GM04504 (cell line): ENCODE measurements at regions not wholly inside any gene's neighbourhood (a gene's known extent, or its start where the extent isn't known, plus 50 kb on each side); places are given as distances from the start of the nearest gene placed in this dataset.
A peak's percentile ranks its signal among the peaks of the same experiment; 100 is the strongest.

Experiments used
- DNase-seq: peaks from one replicate; pipeline ENCODE4 v3.0.0-alpha.2; 2012; ENCODE audit warnings: low read depth

DNA sequence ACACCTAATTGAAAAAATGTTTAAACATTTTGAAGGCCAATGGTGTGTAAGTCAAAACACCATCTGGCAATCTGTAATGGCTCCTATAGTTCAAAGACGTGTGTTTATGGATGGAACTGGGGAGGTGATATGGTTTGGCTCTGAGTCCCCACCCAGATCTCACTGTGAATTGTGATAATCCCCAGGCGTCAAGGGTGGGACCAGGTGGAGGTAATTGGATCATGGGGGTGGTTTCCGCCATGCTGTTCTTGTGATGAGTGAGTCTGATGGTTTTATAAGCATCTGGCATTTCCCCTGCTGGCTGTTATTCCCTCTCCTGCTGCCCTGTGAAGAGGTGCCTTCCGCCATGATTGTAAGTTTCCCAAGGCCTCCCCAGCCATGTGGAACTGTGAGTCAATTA lies 52.2 kb downstream of the ADRA2C start:
- no peak for DNase-seq

DNA sequence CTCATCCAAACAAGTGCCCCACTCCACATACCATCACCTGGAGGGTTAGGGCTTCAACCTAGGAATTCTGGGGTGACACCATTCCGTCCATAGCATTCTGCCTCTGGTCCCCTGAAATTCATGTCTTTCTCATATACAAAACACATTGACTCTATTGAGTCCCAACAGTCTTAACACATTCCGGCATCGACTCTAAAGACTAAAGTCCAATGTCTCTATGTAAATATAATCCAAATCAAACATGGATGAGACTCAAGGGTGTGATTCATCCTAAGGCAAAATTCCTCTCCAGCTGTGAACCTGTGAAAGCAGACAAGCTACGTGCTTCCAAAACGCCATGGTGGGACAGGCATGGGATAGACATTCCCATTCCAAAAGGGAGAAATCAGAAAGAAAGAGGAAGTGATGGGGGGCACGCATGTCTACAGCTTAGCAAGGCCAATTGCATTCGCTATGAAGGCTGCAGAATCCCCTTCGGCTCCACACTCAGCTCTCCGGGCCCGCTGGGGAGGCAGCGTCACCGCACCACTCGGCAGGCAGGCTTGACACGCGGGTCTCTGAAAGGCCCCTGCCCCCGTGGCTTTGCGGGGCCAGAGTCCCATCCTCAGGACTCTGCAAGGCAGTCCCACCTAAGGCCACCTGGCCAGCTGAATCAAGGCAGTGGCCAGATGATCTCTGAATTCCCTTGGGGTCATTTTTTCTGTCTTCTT lies 53.2 kb downstream of the ADRA2C start:
- no peak for DNase-seq

DNA sequence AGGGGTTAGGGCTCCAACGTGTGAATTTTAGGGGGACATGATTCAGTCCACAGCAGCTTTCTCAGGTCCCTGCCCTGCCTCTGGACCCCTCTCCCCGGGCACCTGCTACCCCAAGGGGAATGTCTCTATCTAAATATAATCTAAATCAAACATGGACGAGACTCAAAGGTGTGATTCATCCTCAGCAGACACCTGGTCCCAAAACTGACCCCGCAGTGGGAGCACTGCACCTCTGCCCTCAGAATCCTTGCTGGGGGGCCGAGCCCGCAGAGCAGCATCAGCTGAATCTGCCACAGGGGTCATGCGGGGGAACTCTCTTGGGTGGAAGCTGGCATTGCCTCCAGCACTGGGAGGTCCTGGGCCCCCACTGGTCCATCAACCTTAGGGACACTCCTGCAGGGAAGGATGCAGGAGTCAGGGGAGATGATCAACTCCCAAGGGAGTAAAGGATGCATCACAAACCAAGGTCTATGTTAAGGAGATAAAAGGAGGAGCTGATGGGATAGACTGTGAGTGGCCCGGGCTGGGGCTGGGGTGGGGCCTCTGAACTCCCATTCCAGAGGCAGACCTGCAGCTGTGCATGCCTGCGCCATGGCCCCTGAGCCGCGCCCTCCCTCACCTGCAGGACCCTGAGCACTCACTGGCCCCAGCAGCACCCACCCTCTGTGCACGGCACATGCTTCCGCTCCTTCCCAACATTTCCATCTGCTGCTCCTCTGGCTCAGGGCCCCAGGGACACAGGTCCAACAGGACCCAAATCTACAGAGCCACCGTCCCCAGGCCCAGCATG lies 54.0 kb downstream of the ADRA2C start:
- DNase-seq: no peak

DNA sequence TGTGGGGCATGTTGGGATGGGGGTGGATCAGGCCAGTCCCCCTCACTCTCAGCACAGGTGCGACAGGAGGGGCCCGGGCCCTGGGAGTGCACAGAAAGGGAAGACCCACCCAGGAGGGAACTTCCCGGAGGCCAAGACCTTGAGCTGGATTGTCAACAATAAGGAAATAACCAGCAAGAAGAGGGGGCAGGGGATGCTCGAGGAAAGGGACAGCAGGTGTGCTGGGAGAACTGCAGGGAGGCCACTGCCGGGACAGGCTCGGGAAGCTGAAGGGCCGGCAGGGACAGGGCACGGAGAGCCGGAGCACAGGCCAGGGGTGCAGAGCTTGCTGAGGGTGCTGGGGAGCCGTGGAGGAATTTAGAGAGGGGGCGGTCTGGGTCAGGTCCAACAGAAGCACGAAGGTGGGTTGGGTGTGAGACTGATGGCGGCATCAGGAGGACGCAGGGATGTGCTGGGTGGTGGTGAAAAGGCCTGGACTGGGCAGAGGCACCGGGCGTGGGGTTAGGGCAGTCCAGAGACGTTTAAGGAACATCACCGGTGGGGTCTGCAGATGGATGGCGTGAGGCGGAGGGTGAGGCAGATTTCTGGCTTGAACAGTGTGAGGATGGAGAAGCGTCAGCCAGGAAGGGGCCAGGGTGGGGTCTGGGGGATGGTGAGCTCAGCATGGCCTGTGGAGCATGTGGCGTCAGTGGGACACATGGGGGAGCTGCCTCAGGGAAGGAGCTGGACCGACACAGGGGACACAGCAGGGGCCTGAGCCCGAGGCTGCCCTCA lies 54.8 kb downstream of the ADRA2C start:
- no peak for DNase-seq

DNA sequence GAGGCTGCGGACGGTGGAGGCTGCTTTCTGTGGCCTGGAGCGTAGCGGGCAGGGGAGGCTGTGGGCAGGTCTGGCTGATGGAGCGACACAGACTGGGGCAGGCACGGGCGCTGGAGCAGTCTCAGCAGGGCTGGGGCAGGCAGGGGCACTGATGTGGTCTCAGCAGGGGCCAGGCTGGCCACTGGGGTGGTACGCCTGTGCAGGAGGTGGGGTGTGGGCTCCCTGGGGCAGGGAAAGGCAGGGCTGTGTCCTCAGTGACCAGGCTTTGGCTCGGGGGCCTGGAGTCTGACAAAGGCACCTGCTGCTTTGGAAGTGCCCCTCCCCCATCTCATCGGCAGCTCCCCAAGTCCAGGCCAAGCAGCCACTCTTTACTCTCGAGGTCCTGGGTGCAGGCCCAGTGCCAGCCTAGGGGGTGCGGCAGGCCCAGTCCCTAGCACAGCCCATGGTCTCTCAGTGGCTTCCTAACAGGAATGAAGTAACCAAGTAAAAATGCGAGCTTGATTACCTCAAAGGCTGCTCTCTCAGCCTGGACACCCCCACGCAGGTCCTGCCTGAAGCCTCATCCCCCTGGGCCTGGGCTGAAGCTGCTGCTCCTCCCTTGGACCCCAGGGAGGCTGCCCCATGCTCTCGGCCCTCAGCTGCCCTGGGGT lies 55.5 kb downstream of the ADRA2C start:
- no peak for DNase-seq

DNA sequence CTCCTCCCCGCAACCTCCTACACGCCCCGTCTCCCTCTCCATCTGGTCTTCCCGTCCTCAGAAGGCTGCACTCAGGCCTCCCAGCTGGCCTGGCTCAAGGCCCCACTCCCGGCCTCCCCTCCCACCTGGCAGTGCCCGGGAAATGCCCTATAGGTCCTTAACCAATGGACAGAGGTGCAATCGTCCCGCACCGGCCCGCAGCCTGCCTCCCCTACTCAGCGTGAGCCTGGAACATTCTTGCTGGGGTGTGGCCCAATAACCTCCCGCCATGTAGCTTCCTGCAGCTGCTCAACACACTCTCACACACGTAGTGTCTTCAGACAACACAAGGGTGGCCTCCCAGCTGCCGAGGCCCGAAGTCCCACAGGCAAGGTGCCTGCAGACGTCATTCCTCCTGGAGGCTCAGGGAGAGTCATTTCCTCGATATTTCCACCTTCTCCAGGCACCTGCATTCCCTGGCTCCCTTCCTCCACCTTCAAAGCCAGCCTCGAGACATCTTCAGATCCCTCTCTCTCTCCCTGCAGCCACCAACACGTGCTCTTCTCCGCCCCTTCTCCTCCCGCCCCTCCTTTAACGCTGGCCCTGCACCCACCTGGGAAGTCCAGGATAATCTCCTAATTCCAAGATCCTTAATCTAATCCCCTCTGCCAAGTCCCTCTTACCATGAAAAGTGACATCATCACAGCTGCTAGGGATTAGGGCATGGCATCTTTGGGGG lies 56.2 kb downstream of the ADRA2C start:
- DNase-seq: no peak

DNA sequence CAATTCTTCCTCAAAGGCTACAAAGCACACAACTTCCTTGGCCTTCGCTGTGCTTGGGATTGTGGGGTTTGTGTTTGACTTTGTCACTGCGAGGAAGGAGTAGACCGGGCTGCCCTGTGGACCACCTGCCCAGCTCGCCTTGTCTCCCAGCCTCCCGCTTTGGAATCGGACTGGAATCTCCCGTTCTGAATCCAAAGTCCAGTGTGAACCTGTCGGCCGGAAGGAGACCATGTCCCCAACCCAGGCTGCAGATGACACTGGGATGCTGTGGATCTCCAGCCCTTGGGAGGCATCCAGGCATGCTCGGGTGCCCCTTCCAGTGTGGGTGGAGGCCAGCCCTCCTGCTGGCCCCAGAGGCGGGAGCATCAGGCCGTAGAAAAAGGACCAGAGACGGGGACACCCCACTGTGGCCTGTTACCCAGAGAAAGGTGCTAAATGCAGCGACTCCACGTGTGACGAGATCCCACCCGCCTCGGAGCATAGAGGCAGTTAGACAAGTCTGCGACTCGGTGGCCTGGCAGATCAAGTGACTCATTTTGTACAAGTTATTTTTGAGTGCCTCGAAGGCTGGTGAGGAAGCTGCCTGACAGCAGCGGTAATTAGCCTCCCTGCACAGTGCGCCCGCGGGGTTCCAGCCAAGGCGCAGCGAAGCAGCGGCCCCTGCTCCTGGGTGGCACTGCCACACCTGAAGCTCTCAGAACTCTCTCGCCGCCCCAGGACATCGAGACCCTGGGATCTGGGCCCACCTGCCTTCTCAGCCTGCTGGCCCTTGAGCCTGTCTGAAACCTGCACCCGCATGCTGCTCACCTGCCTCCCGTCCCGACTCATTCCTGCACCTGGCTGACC lies 57.5 kb downstream of the ADRA2C start:
- DNase-seq: no peak

DNA sequence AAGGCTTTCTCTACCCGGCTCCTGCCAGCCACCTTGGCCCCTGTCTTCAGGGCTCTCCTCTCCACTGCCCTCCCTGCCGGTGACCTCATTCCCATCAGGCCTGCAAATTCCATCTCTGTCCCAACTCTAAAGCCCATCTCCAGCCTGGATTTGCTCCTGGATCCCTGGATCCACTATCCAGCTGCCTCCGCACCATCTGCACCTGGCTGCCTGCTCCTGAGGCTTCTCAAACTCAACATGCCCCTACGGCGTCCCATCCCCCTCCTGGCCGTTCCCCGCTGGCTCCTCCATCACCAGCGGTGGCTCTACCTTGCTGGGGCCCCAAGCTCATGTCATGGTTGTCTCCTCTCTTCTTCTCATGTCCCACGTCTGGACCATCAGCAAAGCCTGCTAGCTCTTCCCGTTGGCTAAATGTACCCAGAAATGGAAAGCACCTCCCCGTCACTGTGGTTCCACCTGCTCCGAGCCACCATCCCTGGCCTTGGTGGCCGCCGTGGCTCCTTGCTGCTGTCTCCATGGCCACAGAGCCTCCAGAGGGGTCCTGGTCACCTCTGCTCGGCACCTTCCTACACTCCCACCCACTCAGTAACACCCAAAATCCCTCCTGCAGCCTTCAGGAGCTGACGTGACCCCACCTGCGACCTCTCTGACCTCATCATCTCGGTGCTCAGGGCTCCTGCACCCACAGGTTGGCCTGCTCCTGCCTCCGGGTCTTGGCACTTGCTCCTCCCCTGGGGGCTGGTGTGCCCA lies 58.5 kb downstream of the ADRA2C start:
- no peak for DNase-seq

DNA sequence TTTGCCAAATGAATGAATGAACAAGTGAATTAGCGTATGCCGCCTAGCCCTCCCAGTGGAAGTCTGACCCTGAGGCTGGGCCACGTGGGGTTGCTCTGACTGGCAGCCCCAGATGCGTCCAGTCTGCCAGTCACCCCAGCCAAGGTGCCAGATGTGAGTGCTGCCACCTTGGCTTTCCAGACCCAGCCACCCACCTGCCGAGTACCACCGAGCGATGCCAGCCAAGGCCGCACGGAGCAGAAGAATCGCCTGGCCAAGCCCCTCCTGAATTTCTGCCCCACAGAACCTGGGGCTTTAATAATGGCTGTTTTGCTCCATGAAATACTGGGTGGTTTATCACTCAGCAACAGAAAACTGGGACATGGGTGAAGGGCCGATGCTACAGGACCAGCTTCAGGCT lies 59.3 kb downstream of the ADRA2C start:
- DNase-seq: no peak

DNA sequence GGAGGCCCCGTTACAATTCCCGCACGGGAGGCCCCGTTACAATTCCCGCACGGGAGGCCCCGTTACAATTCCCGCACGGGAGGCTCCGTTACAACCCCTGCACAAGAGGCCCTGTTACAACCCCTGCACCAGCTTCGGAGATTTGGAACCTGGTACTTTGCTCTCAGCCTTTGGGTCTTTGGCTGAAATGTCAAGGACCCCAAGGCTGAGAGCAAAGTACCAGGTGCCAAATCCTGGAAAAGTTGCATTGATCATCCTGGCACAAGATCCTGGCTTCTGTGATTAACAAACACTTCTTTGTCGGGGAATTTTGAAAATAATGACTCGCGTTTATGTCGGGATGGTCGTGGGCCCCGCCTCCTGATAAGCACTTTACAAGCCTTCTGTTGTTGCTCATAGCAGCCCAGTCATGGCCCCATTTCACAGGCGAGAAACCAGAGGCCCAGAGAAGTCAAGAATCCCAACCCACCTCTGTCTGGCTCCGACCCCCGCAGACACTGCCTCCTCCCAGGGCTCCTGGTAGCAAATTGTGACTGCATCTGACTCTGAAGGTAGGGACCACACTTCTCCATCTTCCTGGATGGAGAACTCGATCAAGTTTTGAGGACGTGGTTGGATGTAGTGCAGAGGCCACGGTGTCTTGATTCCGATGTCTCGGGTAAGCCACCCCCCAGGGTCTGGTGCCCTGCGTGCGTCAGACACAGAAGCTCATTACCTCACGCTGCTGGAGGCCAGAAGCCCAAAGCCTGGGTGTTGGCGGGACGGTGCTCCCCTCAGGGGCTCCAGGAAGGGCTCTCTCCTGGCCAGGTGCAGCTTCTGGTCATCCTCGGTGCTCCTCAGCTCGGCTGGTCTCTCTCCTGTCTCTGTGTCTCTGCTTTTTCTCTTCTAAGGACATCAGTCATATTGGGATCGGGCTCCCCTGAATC lies 60.3 kb downstream of the ADRA2C start:
- no peak for DNase-seq

DNA sequence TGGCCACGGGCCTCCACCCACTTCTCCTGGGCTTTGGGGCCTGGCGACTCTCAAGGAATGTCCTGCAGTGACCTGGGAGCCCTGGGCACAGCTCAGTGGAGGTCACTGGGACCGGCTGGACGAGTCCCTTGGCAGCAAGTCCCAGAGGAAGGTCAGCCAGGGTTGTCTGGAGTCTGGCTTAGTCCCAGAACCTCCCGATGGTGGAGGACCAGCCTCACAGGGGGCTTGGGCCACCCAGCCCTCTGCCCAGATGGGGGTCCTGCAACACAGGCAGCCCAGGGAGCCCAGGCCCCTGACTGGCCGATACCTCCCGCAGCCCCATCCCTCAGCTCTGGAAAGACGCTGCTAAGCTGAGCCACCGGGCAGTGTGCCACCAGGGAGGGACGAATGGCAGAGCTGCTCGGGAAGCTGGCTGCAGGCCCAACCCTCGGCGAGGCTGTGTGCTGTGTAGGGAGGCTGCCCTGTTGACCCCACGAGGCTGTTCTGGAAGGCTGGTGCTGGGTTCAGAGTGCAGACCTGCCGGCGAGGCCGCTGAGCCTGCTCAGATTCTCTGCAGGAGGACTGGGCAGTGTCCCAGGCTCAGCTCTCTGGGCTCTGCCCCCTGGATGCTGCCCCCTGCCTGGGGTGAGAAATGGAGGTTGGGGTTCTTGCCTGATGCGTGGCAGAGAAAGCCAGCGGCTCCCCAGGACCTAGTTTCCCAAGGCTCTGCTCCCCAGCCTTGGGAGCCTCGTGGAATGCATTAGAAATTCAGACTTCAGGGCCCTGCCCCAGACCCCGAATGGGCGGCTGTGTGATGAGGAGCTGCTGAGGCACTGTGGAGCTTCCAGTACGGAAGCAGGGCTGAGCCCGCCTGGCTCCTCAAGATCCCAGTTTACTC lies 61.7 kb downstream of the ADRA2C start:
- DNase-seq: peak; percentile 27

DNA sequence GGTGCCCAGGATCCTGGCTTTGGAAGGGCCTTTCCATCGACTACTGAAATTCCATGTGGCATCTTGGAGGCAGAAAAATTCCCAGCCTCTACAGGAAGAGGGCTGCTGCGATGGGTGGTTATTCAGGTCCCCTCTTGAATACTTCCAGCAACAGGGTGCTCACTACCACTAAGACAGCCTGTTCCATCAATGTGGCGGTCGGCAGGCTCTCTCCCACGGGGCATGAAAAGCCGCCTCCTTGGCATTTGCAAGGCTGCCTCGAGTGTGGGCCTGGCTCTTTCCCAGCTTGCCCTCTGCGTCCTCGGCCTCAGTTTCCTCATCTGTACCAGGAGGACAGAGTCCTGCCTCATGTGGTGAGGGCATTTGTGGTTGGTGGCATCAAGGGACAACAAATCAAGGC lies 62.4 kb downstream of the ADRA2C start:
- no peak for DNase-seq

DNA sequence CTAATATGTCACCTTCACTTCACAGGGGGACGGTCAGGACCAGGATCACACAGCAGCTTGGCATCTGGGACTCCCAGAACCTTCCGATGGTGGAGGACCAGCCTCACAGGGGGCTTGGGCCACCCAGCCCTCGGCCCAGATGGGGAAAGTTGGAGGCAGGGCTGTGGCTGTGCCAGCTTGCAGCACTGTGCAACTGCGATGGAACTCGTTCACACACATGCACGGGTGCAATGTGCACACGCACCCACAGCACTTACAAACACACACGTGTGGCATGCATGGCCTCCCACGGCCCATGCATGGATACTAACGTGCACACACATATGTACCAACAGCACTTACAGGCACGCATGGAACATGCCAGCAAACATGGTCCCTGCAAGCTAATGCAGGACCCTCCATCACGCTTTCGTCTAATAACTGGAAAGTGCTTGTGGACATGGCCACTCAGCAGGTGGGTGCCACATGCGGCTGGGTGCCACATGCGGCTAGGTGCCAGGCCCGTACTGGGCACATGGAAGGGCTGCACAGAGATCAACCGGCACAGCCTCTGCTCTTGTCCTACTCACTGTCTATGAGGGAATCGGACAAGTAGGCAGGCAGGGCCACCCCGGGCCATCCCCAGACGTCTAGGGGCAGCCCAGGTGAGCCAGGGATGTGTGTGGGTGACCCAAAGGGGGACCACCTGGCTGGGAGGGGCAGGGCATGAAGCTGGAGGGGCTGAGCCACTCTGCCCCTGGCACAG lies 63.2 kb downstream of the ADRA2C start:
- DNase-seq: no peak

DNA sequence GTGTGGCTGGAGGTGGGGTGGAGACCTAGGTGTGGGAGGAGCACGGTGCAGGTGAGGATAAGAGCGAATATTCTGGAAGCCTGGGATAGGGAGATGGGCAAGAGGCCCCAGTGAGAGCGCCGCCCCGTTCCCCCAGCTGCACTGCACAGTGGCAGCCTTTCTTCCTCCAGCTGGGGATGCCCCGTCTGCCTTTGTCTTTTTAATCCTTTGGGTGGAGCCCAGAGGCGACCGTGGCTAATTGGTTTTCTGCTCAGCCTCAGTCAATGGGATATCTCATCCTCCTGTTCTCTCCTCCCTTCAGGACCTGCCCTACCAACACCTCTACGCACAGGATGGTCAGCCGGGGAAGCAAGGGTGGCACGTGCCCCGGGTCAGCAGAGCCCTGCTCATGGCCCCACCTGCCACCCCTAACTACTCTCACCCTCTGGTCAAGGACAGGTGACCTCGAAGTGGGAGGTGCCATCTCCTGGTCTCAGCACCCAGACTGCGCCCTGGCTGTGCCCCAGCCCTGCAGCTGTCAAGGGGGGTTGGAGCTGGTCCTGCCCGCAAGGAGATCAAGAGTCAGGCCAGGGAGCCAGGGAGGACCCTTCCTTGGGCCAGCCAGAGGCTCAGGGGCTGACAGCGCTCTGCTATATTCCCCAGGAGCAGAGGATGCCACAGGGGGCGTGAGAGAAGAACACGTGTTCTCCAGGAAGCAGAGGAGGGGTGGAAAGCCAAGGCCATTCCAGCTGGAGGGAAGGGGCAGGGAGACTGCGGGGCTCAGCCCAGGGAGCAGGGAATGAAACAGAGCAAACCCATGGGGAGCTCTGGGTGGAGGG lies 64.0 kb downstream of the ADRA2C start:
- no peak for DNase-seq

DNA sequence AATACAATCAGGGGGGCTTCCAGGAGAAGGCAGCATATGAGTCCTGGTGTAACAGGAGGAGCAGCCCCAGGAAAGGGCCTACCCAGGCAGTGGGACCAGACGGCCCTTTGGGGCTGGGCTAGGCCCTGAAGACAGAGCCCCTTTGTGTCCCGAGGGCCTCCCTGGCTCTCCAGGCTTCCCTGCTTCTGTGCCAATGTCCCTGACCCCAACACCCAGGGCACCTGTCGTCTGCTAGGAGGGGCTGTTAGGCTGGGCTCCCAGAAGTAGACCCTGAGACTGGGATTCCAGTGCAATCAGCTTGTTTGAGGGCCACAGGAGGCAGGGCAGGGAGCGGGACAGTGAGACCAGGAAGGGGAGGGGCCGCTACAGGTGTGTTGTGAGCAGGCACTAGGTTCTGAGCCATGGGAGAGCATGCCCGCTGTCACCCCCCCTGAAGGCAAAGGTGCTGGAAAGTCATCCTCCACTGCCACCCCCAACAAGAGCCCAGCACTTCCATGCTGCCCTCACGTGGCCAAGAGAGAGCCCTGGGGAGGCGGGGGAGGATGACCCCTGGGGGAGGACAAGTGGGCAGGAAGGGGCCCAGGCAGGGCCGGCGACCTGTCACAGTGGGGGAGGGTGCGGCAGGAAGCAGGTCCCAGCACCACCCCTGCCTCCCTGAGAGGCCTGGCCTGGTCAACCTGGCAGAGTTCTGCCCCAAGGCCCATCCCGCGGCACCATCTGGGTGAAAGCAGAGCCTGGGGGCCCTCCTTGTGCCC lies 64.8 kb downstream of the ADRA2C start:
- DNase-seq: no peak
